ENCODE measurements at regions not wholly inside any gene's neighbourhood (a gene's known extent, or its start where the extent isn't known, plus 50 kb on each side); places are given as distances from the start of the nearest gene placed in this dataset.

DNA sequence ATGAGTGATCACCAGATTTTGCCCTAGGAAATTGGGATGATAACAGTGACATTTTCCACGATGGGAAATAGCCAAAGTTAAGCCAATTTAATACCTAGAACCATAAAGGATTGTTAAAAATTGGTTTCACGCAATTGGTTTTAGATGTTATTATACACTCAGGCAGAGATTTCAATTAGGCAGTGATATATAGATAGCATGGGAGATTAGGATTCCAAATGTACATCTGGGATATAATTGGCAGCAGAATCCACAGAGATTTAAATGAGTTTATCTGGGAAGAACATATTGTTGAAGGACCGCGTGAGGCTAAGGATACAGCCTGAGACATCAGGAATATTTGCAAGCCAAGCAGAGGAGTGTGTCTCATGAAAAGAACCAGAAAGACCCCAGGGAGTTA lies 351.6 kb downstream of the GPM6A start:
- no peak for TF ChIP-seq POLR2A (IDR thresholded peaks at IDR 0.05; ENCODE audit: low read length)
- no peak for TF ChIP-seq GATA1 (IDR thresholded peaks at IDR 0.05; ENCODE audit: low read depth, low read length)

Data from erythroblast (primary cell).